ENCODE measurements at regions not wholly inside any gene's neighbourhood (a gene's known extent, or its start where the extent isn't known, plus 50 kb on each side); places are given as distances from the start of the nearest gene placed in this dataset.

DNA sequence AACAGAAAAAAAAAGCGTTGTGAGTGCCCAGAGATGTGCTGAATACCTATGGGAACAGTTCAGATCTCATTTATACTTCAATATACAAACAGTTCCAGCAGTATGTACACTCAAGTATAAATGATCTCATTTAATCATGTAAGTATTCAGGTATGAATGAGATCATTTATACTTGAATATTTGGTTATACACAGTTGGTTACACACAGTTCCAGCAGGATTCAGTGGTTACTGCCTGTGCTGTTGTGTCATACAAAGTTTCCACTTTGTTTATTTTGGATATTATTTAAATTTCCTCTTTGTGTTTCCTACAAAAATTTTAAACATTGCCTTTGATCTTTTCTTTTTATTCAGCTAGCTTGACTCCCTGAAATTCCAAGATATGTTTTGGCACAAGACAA, 293.5 kb upstream of the SLC39A10 start:
- Histone ChIP-seq H3K27me3 (replicated peaks in 1 of 4; ENCODE audit: control extremely low read depth in 1 of 4, control insufficient read depth in 3 of 4, insufficient read depth in 4 of 4, low read length in 3 of 4) (no peaks in the 10 kb centered on the region), H3K4me2 (replicated peaks; ENCODE audit: low read depth, low read length, poor library complexity, severe bottlenecking) (no peak overlapping the region), H3K9ac (ENCODE audit: low read length) (no peak overlapping the region), H3K9me3 (ENCODE audit: control extremely low read depth in 1 of 3, control insufficient read depth in 2 of 3, insufficient read depth in 1 of 3, low read length in 2 of 3) (no peaks in the 10 kb centered on the region), H3K36me3 (replicated peaks in 1 of 2; ENCODE audit: control extremely low read depth in 1 of 2, control insufficient read depth in 1 of 2, extremely low read depth in 1 of 2, insufficient read depth in 2 of 2, low read length in 1 of 2) (no peaks in the 10 kb centered on the region), H3K79me2 (ENCODE audit: control insufficient read depth, insufficient read depth, low read length) (no peaks in the 10 kb centered on the region), H3K4me1 (ENCODE audit: control insufficient read depth in 2 of 2, insufficient read depth in 2 of 2, low read length in 2 of 2) (no peaks in the 10 kb centered on the region), H3K4me3 (ENCODE audit: control extremely low read depth in 1 of 5, extremely low read depth in 1 of 5, insufficient read depth in 1 of 5, low read depth in 2 of 5, low read length in 4 of 5) (no peak overlapping the region), H2AFZ (ENCODE audit: insufficient read depth, low read depth, low read length, poor library complexity, severe bottlenecking) (no peak overlapping the region), H3K27ac (ENCODE audit: low read length in 2 of 2) (no peak overlapping the region), H4K20me1 (ENCODE audit: control insufficient read depth, insufficient read depth, low read length, poor library complexity, severe bottlenecking) (no peaks in the 10 kb centered on the region)
- Mint-ChIP-seq H3K4me1 (no peaks in the 10 kb centered on the region), H3K27me3 (no peaks in the 10 kb centered on the region), H3K27ac (no peak overlapping the region), H3K9me3 (ENCODE audit: insufficient read depth) (no peaks in the 10 kb centered on the region), H3K4me3 (no peak overlapping the region)
- intact Hi-C loops (cut with micrococcal nuclease), result no loop called here
- no peak for ATAC-seq (ENCODE audit: low read depth)
- CTCF ChIA-PET, result no interaction called here
- no peak for DNase-seq
- no CpG with 5 or more reads among the region's 1 CpG for WGBS (ENCODE audit: insufficient coverage)
- POLR2A ChIA-PET, result no interaction called here
- no peak for TF ChIP-seq EZH2 (IDR thresholded peaks at IDR 0.05; ENCODE audit: borderline replicate concordance, insufficient read depth, low read depth, low read length, poor library complexity, severe bottlenecking)
- TF ChIP-seq CTCF (IDR thresholded peaks at IDR 0.05), result no peak

GRCh38 chr2:195360242-195360641, 296.8 kb upstream of the SLC39A10 start:
- Mint-ChIP-seq H3K9me3 (ENCODE audit: insufficient read depth) (no peaks in the 10 kb centered on the region), H3K4me3 (no peak overlapping the region), H3K4me1 (no peaks in the 10 kb centered on the region), H3K27me3 (no peaks in the 10 kb centered on the region), H3K27ac (no peak overlapping the region)
- ChIA-PET CTCF (interaction anchor here (1.0 kb wide), 1 partner anchor 27 kb away, joined by 4 read pairs; no protein-coding TSS in a partner anchor), POLR2A (no interaction called here)
- H3K79me2 ChIP-seq (ENCODE audit: control insufficient read depth, insufficient read depth, low read length), result no peaks in the 10 kb centered on the region
- intact Hi-C loops (cut with micrococcal nuclease), result no loop called here
- H3K9me3 ChIP-seq (ENCODE audit: control extremely low read depth in 1 of 3, control insufficient read depth in 2 of 3, insufficient read depth in 1 of 3, low read length in 2 of 3), result no peaks in the 10 kb centered on the region
- no peak overlapping the region for H3K4me2 ChIP-seq (replicated peaks; ENCODE audit: low read depth, low read length, poor library complexity, severe bottlenecking)
- no peak for DNase-seq
- ATAC-seq (ENCODE audit: low read depth), result no peak
- no peak overlapping the region for H3K9ac ChIP-seq (ENCODE audit: low read length)
- H3K27ac ChIP-seq (ENCODE audit: low read length in 2 of 2), result no peak overlapping the region
- no CpG with 5 or more reads among the region's 1 CpG for WGBS (ENCODE audit: insufficient coverage)
- TF ChIP-seq EZH2 (IDR thresholded peaks at IDR 0.05; ENCODE audit: borderline replicate concordance, insufficient read depth, low read depth, low read length, poor library complexity, severe bottlenecking) (no peak), CTCF (IDR thresholded peaks at IDR 0.05) (no peak)
- no peaks in the 10 kb centered on the region for H4K20me1 ChIP-seq (ENCODE audit: control insufficient read depth, insufficient read depth, low read length, poor library complexity, severe bottlenecking)
- H2AFZ ChIP-seq (ENCODE audit: insufficient read depth, low read depth, low read length, poor library complexity, severe bottlenecking), result no peak overlapping the region
- H3K4me3 ChIP-seq (ENCODE audit: control extremely low read depth in 1 of 5, extremely low read depth in 1 of 5, insufficient read depth in 1 of 5, low read depth in 2 of 5, low read length in 4 of 5), result no peak overlapping the region
- H3K4me1 ChIP-seq (ENCODE audit: control insufficient read depth in 2 of 2, insufficient read depth in 2 of 2, low read length in 2 of 2), result no peaks in the 10 kb centered on the region
- no peaks in the 10 kb centered on the region for H3K36me3 ChIP-seq (replicated peaks in 1 of 2; ENCODE audit: control extremely low read depth in 1 of 2, control insufficient read depth in 1 of 2, extremely low read depth in 1 of 2, insufficient read depth in 2 of 2, low read length in 1 of 2)
- no peaks in the 10 kb centered on the region for H3K27me3 ChIP-seq (replicated peaks in 1 of 4; ENCODE audit: control extremely low read depth in 1 of 4, control insufficient read depth in 3 of 4, insufficient read depth in 4 of 4, low read length in 3 of 4)

Data from B cell (primary cell).